ENCODE measurements at regions not wholly inside any gene's neighbourhood (a gene's known extent, or its start where the extent isn't known, plus 50 kb on each side); places are given as distances from the start of the nearest gene placed in this dataset.

GRCh38 chr7:114835303-114835702 is 86.6 kb upstream of the MDFIC start:
- no peak overlapping the region for H3K4me2 ChIP-seq
- no peak overlapping the region for H3K9ac ChIP-seq
- TF ChIP-seq Cebpa-rat (IDR thresholded peaks at IDR 0.05), result no peak
- no peaks in the 10 kb centered on the region for H4K20me1 ChIP-seq
- H3K4me3 ChIP-seq, result no peak overlapping the region
- no peaks in the 10 kb centered on the region for H3K27me3 ChIP-seq
- no peak overlapping the region for H3K27ac ChIP-seq
- H3K4me1 ChIP-seq, result no peaks in the 10 kb centered on the region
- no peaks in the 10 kb centered on the region for H3K9me3 ChIP-seq (replicated peaks in 1 of 11)
- no peaks in the 10 kb centered on the region for H3K36me3 ChIP-seq

DNA sequence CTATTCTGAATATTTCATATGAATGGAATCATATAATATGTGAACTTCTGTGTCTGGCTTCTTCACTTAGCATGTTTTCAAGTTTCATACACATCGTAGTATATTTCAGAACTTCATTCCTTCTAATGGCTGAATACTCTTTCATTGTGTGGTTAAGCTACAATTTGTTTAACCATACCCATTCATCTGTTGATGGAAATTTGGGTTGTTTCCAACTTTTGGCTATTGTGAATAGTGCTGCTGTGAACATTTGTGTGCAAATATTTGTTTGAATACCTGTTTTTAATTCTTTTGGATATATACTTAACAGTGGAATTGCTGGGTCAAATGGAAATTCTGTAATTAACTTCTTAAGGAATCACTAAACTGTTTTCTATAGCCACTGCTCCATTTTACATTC is 86.0 kb upstream of the MDFIC start:
- H3K27ac ChIP-seq, result no peak overlapping the region
- no peak overlapping the region for H3K4me3 ChIP-seq
- H3K4me1 ChIP-seq, result no peaks in the 10 kb centered on the region
- H3K9ac ChIP-seq, result no peak overlapping the region
- no peaks in the 10 kb centered on the region for H3K9me3 ChIP-seq (replicated peaks in 1 of 11)
- no peaks in the 10 kb centered on the region for H3K27me3 ChIP-seq
- H3K4me2 ChIP-seq, result no peak overlapping the region
- no peak for TF ChIP-seq Cebpa-rat (IDR thresholded peaks at IDR 0.05)
- no peaks in the 10 kb centered on the region for H4K20me1 ChIP-seq
- no peaks in the 10 kb centered on the region for H3K36me3 ChIP-seq

DNA sequence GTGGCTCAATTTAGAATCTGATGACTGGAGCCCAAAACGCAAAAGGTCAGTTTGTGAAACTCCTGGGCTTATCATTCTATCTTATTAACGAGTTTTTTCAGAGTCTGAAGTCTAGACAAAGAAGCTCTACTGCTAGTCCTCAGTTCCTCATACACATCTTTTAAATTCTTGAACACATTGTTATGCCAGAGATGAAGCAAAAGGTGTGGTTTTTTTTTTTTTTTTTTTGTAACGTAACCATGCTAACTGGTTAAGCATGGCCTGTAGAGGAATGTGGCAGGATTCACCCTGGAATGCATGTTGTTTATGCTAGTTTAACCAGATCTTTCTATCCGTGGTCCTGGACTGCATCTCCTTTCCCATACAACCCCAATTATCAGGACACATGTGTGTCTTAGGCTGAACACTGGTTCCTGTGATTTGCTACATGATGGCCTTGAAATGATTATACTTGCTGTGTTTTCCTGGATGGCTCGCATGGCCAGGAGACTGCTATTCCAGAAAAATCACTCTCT is 79.3 kb upstream of the MDFIC start:
- no peaks in the 10 kb centered on the region for H3K9me3 ChIP-seq (replicated peaks in 1 of 11)
- no peak overlapping the region for H3K4me3 ChIP-seq
- no peaks in the 10 kb centered on the region for H3K27me3 ChIP-seq
- H3K9ac ChIP-seq, result no peak overlapping the region
- H4K20me1 ChIP-seq, result no peaks in the 10 kb centered on the region
- H3K36me3 ChIP-seq, result no peaks in the 10 kb centered on the region
- no peak overlapping the region for H3K4me2 ChIP-seq
- no peak overlapping the region for H3K27ac ChIP-seq
- H3K4me1 ChIP-seq, result no peaks in the 10 kb centered on the region
- TF ChIP-seq Cebpa-rat (IDR thresholded peaks at IDR 0.05), result no peak

- no peaks in the 10 kb centered on the region for H4K20me1 ChIP-seq
- no peak overlapping the region for H3K27ac ChIP-seq
- no peak overlapping the region for H3K4me3 ChIP-seq
- no peaks in the 10 kb centered on the region for H3K9me3 ChIP-seq (replicated peaks in 1 of 11)
- no peak overlapping the region for H3K4me2 ChIP-seq
- no peak for TF ChIP-seq Cebpa-rat (IDR thresholded peaks at IDR 0.05)
- H3K36me3 ChIP-seq, result no peaks in the 10 kb centered on the region
- no peak overlapping the region for H3K9ac ChIP-seq
- no peaks in the 10 kb centered on the region for H3K27me3 ChIP-seq
- no peaks in the 10 kb centered on the region for H3K4me1 ChIP-seq
Observed at GRCh38 chr7:114843102-114843501, 78.8 kb upstream of the MDFIC start.

DNA sequence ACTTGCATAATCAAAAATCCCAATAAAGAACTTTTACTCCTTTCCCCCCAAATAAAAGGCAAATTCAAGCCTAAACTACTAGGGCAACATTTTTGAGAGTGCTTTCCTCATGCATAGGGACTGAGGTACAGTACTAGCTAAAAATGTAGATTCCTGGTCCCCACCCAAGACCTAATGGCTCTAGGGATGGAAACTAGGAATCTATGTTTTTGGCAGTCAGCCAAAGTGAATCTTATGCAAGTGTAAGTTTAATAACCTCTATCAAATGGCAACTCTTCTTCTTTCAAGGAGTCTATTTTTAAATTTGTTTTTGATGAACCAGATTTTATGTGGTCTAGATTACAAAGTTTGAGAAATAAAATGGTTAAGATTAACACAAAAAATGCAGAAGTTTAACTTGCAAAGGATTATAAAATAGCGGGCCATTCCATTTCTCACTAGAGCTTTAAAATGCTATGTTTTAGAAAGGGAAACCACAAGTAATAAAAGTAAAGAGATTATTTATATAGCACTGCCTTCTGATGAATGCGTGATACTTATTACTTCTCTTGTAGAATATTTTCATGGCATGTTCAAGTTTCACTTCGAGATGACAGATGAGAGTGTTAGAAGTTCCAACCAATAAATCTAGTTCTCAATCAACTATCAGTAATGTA is 70.4 kb upstream of the MDFIC start:
- TF ChIP-seq Cebpa-rat (IDR thresholded peaks at IDR 0.05), result no peak

DNA sequence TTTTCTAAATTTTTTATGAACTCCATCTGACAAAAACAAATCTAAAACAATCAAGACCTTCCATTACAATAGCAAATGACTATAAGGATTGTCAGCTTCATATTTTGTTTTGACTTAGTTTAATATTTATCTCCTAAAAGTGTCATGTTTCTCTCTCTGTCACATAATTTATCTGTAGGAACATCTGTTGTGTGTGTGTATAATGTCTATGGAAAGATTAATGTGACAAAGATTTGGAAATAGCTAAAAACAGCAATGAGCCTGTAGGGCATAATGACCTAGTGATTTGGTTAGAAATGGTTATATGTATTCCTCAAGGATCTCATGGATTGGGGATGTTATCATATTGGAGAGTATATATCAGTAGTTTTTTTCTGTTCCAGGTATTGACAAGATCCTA is 69.6 kb upstream of the MDFIC start:
- H3K27me3 ChIP-seq, result no peaks in the 10 kb centered on the region
- H3K36me3 ChIP-seq, result no peaks in the 10 kb centered on the region
- no peak overlapping the region for H3K4me2 ChIP-seq
- H3K9me3 ChIP-seq (replicated peaks in 1 of 11), result no peaks in the 10 kb centered on the region
- no peaks in the 10 kb centered on the region for H3K4me1 ChIP-seq
- no peak overlapping the region for H3K27ac ChIP-seq
- no peak for TF ChIP-seq Cebpa-rat (IDR thresholded peaks at IDR 0.05)
- no peak overlapping the region for H3K4me3 ChIP-seq
- H3K9ac ChIP-seq, result no peak overlapping the region
- no peaks in the 10 kb centered on the region for H4K20me1 ChIP-seq

More for the DNA sequence above, 70.4 kb upstream of the MDFIC start:
- Histone ChIP-seq H3K4me3 (no peak overlapping the region), H3K36me3 (no peaks in the 10 kb centered on the region), H3K27ac (no peak overlapping the region), H3K9ac (no peak overlapping the region), H3K9me3 (replicated peaks in 1 of 11) (no peaks in the 10 kb centered on the region), H3K4me1 (no peaks in the 10 kb centered on the region), H3K4me2 (no peak overlapping the region), H4K20me1 (no peaks in the 10 kb centered on the region), H3K27me3 (no peaks in the 10 kb centered on the region)

DNA sequence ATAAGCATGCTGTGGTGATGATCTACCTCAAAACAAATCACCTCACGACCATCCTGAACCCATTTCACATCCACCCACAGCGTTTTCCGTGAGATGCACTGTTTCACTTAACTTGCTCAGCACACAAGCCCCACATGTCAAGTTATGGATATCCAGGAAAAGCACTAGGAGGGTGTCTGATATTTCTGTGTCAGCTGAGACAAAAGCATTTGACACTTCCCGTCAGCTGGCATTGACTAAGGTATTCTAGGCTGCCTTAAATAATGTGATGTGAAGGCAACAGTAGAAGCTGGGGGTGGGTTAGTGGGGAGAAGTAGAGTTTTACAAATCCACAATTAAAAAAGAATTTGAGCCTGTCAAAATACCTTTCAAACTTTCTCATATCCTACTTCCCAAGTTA is 68.7 kb upstream of the MDFIC start:
- TF ChIP-seq Cebpa-rat (IDR thresholded peaks at IDR 0.05), result no peak
- Histone ChIP-seq H4K20me1 (no peaks in the 10 kb centered on the region), H3K36me3 (no peaks in the 10 kb centered on the region), H3K9ac (no peak overlapping the region), H3K9me3 (replicated peaks in 1 of 11) (no peaks in the 10 kb centered on the region), H3K27ac (no peak overlapping the region), H3K4me3 (no peak overlapping the region), H3K27me3 (no peaks in the 10 kb centered on the region), H3K4me1 (no peaks in the 10 kb centered on the region), H3K4me2 (no peak overlapping the region)

GRCh38 chr7:114854369-114854768 is 67.5 kb upstream of the MDFIC start:
- no peaks in the 10 kb centered on the region for H3K4me1 ChIP-seq

DNA sequence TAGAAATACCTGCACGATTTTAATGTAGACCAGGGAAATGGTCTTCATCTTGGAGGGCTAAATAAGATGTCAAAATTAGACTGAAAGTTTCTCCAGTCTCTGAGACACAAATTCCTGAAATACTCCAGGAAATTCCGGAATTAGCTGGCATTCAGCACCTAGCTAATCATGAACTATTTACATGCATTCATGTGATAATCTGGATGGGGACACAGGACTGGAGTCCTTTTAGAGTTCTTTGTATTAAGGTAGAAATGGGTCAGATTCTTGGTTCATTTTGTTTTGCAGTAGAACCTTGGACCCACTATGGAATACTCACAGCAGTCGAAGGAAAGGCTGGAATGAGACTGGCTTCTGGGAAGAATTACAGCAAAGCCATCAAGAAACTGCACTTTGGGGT is 65.3 kb upstream of the MDFIC start:
- no peaks in the 10 kb centered on the region for H3K4me1 ChIP-seq
- H3K36me3 ChIP-seq, result no peaks in the 10 kb centered on the region
- no peak overlapping the region for H3K4me2 ChIP-seq
- H3K27me3 ChIP-seq, result no peaks in the 10 kb centered on the region
- H3K27ac ChIP-seq, result no peak overlapping the region
- TF ChIP-seq Cebpa-rat (IDR thresholded peaks at IDR 0.05), result no peak
- H3K9me3 ChIP-seq (replicated peaks in 1 of 11), result no peaks in the 10 kb centered on the region
- no peaks in the 10 kb centered on the region for H4K20me1 ChIP-seq
- no peak overlapping the region for H3K9ac ChIP-seq
- no peak overlapping the region for H3K4me3 ChIP-seq

More at GRCh38 chr7:114854369-114854768, 67.5 kb upstream of the MDFIC start:
- Histone ChIP-seq H3K9ac (no peak overlapping the region), H4K20me1 (no peaks in the 10 kb centered on the region), H3K36me3 (no peaks in the 10 kb centered on the region), H3K27me3 (no peaks in the 10 kb centered on the region), H3K27ac (no peak overlapping the region), H3K4me2 (no peak overlapping the region), H3K9me3 (replicated peaks in 1 of 11) (no peaks in the 10 kb centered on the region), H3K4me3 (no peak overlapping the region)
- no peak for TF ChIP-seq Cebpa-rat (IDR thresholded peaks at IDR 0.05)

- no peaks in the 10 kb centered on the region for H3K9me3 ChIP-seq (replicated peaks in 1 of 11)
- H3K4me3 ChIP-seq, result no peak overlapping the region
- no peak overlapping the region for H3K4me2 ChIP-seq
- no peaks in the 10 kb centered on the region for H3K36me3 ChIP-seq
- H3K27ac ChIP-seq, result no peak overlapping the region
- H3K4me1 ChIP-seq, result no peaks in the 10 kb centered on the region
- no peaks in the 10 kb centered on the region for H4K20me1 ChIP-seq
- TF ChIP-seq Cebpa-rat (IDR thresholded peaks at IDR 0.05), result no peak
- no peaks in the 10 kb centered on the region for H3K27me3 ChIP-seq
- H3K9ac ChIP-seq, result no peak overlapping the region
Observed at GRCh38 chr7:114857605-114858004, 64.3 kb upstream of the MDFIC start.

Data from BLaER1 treated with 17β-estradiol and CSF1 and Interleukin-3, amounts not matched to agents 10 nM and 100 nM (cell line).